A549 (cell line): ENCODE measurements at regions not wholly inside any gene's neighbourhood (a gene's known extent, or its start where the extent isn't known, plus 50 kb on each side); places are given as distances from the start of the nearest gene placed in this dataset.

Source experiments
- CHD2 ChIP-seq: fragments of 150-350 bp; IDR thresholded peaks from 2 replicates; pipeline ENCODE4 v1.6.1; 2014; ENCODE audit warnings: low read length; ENCODE audit not compliant: partially characterized antibody
- EP300 ChIP-seq, 2 experiments: fragments of >200 bp; sonication (Bioruptor Twin); formaldehyde crosslinking; IDR thresholded peaks; 2 replicates in 1 of 2; 3 replicates in 1 of 2; pipeline ENCODE4 v1.6.1; 2016 to 2017
- RAD21 ChIP-seq, 2 experiments: fragments of >200 bp in 1 of 2; sonication (Bioruptor Twin) in 1 of 2; formaldehyde crosslinking in 1 of 2; IDR thresholded peaks in 1 of 2; conservative IDR thresholded peaks in 1 of 2; 2 replicates in 1 of 2; 3 replicates in 1 of 2; pipeline ENCODE4 v1.6.1; 2012 to 2018; ENCODE audit warnings: inconsistent platforms in 1 of 2
- TF ChIP-seq, protein P1 (sequence below): fragments of >200 bp; sonication (Bioruptor Twin); formaldehyde crosslinking; IDR thresholded peaks from 3 replicates; pipeline ENCODE4 v1.5.1; 2016

- no peak for TF ChIP-seq EP300 (IDR thresholded peaks at IDR 0.05)
- no peak for TF ChIP-seq CHD2
- TF ChIP-seq, protein P1, sequence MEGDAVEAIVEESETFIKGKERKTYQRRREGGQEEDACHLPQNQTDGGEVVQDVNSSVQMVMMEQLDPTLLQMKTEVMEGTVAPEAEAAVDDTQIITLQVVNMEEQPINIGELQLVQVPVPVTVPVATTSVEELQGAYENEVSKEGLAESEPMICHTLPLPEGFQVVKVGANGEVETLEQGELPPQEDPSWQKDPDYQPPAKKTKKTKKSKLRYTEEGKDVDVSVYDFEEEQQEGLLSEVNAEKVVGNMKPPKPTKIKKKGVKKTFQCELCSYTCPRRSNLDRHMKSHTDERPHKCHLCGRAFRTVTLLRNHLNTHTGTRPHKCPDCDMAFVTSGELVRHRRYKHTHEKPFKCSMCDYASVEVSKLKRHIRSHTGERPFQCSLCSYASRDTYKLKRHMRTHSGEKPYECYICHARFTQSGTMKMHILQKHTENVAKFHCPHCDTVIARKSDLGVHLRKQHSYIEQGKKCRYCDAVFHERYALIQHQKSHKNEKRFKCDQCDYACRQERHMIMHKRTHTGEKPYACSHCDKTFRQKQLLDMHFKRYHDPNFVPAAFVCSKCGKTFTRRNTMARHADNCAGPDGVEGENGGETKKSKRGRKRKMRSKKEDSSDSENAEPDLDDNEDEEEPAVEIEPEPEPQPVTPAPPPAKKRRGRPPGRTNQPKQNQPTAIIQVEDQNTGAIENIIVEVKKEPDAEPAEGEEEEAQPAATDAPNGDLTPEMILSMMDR, result no peak
- no peak for TF ChIP-seq RAD21 (conservative IDR thresholded peaks at IDR 0.05 in 1 of 2, IDR thresholded peaks at IDR 0.05 in 1 of 2)
These were observed 225.0 kb downstream of the SDHAF3 start for GRCh38 chr7:97342512-97342911.
